PC-9 (cell line): ENCODE measurements at regions not wholly inside any gene's neighbourhood (a gene's known extent, or its start where the extent isn't known, plus 50 kb on each side); places are given as distances from the start of the nearest gene placed in this dataset.

ENCODE experiments used
- CTCF ChIP-seq: fragments of 200-600 bp; sonication (generic); conservative IDR thresholded peaks from 2 replicates; pipeline ENCODE4 v1.6.1; 2017; ENCODE audit warnings: mixed run types, antibody characterized with exemption, mild to moderate bottlenecking, moderate library complexity
- EZH2 ChIP-seq: fragments of 200-600 bp; sonication (generic); IDR thresholded peaks from 2 replicates; pipeline ENCODE4 v1.8.0; 2017; ENCODE audit warnings: antibody characterized with exemption, low read depth

DNA sequence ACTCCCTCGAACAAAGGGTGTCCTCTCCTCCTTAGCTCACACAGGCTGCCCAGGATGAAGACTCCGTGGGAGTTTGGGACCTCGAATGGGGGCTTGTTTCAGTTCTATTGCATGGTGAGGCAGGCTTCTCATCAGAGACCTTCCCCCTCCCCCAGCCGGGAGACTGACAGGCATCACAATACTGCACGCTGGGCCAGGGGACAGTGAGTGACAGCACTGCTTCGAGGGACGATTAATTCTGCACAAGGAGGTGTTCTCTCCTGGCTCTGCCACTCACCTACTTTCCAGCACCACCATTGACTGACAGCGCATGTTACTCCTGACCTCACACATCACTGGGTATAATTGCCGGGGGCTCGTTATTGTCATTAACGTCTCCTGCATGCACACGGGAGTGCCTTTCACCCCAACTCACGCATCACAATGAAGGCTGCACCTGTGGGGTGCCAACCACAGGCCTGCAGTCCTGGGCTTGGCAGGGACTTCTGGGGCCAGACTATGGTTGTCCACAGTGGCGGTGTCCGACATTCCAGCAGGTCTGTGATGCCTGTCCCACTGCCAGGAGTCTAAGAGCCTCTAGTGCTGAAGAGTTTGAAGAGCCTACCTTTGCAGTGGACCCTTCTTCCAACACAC lies 412.2 kb upstream of the TSHZ3 start:
- TF ChIP-seq CTCF (no peak), EZH2 (no peak)
